ENCODE measurements at regions not wholly inside any gene's neighbourhood (a gene's known extent, or its start where the extent isn't known, plus 50 kb on each side); places are given as distances from the start of the nearest gene placed in this dataset.
"Not testable (repeated sequence)": the region's sequence is repeated elsewhere in the genome, so short reads cannot be mapped to it uniquely, and the experiment has no call there.

GRCh38 chr10:90034862-90035261 lies 333.5 kb downstream of the KIF20B start:
- DNase-seq = not testable (repeated sequence)

GRCh38 chr10:90041585-90041984 lies 340.2 kb downstream of the KIF20B start:
- DNase-seq = no peak

GRCh38 chr10:90042075-90042474 lies 340.7 kb downstream of the KIF20B start:
- DNase-seq = no peak

GRCh38 chr10:90047243-90047729 lies 345.9 kb downstream of the KIF20B start:
- no peak for DNase-seq

- DNase-seq = no peak
These were observed 349.7 kb downstream of the KIF20B start for GRCh38 chr10:90051053-90051452.

GRCh38 chr10:90051474-90051873 lies 350.1 kb downstream of the KIF20B start:
- DNase-seq = no peak

- no peak for DNase-seq
These were observed 361.4 kb downstream of the KIF20B start for GRCh38 chr10:90062786-90063185.

GRCh38 chr10:90064295-90064694 lies 362.9 kb downstream of the KIF20B start:
- no peak for DNase-seq

GRCh38 chr10:90066435-90066834 lies 365.0 kb downstream of the KIF20B start:
- no peak for DNase-seq

- no peak for DNase-seq
These were observed 374.6 kb downstream of the KIF20B start for GRCh38 chr10:90075995-90076394.

- DNase-seq = no peak
These were observed 378.4 kb downstream of the KIF20B start for GRCh38 chr10:90079819-90080218.

GRCh38 chr10:90086606-90087190 lies 385.3 kb downstream of the KIF20B start:
- not testable (repeated sequence) for DNase-seq

- no peak for DNase-seq
These were observed 386.0 kb downstream of the KIF20B start for GRCh38 chr10:90087197-90088023.

GRCh38 chr10:90088024-90088317 lies 386.6 kb downstream of the KIF20B start:
- no peak for DNase-seq

- no peak for DNase-seq
These were observed 388.3 kb downstream of the KIF20B start for GRCh38 chr10:90089719-90090118.

- no peak for DNase-seq
These were observed 394.8 kb downstream of the KIF20B start for GRCh38 chr10:90096196-90096595.

- not testable (repeated sequence) for DNase-seq
These were observed 406.2 kb downstream of the KIF20B start for GRCh38 chr10:90107581-90107980.

GRCh38 chr10:90111671-90112070 lies 410.3 kb downstream of the KIF20B start:
- DNase-seq = no peak

- DNase-seq = no peak
These were observed 411.3 kb downstream of the KIF20B start for GRCh38 chr10:90112681-90113080.

GRCh38 chr10:90118567-90118966 lies 417.2 kb downstream of the KIF20B start:
- not testable (repeated sequence) for DNase-seq

- not testable (repeated sequence) for DNase-seq
These were observed 418.4 kb downstream of the KIF20B start for GRCh38 chr10:90119631-90120280.

- DNase-seq = no peak
These were observed 424.3 kb downstream of the KIF20B start for GRCh38 chr10:90125456-90126255.

- no peak for DNase-seq
These were observed 424.8 kb downstream of the KIF20B start for GRCh38 chr10:90126256-90126595.

Measured in stimulated activated CD4-positive, alpha-beta T cell treated with anti-CD3 and anti-CD28 coated beads, Interleukin-2, amount 100 ng/mL, for 48 hours (primary cell).